ENCODE measurements at regions not wholly inside any gene's neighbourhood (a gene's known extent, or its start where the extent isn't known, plus 50 kb on each side); places are given as distances from the start of the nearest gene placed in this dataset.
"Not testable (repeated sequence)": the region's sequence is repeated elsewhere in the genome, so short reads cannot be mapped to it uniquely, and the experiment has no call there.

DNA sequence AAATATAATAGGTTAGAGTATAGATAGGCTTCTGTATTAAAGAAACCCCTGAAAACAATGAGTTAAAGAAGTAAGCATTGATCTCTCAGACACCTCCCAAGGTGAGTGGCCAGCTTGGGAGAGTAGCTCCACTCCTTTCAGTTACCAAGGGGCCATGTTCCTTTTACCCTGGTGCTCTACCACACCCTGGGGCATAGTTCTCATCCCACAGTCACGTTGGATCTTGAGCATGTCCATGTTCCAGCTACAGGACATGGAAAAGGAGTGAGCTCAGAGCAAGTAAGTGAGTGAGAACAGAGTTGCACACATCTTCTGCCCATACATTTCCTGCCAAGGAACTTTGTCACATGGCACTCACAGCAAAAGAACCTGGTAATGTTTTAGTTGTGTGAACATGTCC lies 325.9 kb upstream of the SLC39A10 start:
- H3K27me3 ChIP-seq = no peaks in the 10 kb centered on the region
- H3K4me1 ChIP-seq (ENCODE audit: low read depth) = peaks cover 5% of the 10 kb centered on the region
- H3K27ac ChIP-seq = no peak overlapping the region
- no peak overlapping the region for H3K4me3 ChIP-seq
- H3K9me3 ChIP-seq (ENCODE audit: low read depth) = no peaks in the 10 kb centered on the region
- TF ChIP-seq, protein P1, sequence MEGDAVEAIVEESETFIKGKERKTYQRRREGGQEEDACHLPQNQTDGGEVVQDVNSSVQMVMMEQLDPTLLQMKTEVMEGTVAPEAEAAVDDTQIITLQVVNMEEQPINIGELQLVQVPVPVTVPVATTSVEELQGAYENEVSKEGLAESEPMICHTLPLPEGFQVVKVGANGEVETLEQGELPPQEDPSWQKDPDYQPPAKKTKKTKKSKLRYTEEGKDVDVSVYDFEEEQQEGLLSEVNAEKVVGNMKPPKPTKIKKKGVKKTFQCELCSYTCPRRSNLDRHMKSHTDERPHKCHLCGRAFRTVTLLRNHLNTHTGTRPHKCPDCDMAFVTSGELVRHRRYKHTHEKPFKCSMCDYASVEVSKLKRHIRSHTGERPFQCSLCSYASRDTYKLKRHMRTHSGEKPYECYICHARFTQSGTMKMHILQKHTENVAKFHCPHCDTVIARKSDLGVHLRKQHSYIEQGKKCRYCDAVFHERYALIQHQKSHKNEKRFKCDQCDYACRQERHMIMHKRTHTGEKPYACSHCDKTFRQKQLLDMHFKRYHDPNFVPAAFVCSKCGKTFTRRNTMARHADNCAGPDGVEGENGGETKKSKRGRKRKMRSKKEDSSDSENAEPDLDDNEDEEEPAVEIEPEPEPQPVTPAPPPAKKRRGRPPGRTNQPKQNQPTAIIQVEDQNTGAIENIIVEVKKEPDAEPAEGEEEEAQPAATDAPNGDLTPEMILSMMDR (IDR thresholded peaks at IDR 0.05; ENCODE audit: low read depth, low read length) = no peak
- H3K36me3 ChIP-seq = no peaks in the 10 kb centered on the region
- no peak for DNase-seq (ENCODE audit: low read depth in 1 of 2, low spot score in 1 of 2)

DNA sequence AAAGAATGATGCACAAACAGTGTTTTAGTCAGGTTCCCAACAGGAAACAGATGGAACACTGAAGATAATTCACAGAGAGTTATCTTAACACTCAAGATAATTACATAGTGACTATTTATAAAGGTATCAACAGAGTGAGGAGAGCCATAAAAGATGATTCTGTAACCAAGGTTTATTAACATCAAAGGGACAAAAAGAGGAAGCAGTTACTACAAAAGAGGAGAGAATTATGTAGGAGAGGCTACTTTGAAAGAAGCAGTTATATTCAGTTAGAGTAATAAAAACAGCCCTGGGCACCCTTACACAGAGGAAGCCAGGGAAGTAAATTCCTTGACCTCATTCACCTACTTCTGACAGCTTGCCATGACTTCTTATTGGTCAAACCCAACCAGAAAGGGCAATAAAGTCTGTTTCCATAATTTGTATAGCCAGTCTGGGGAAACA lies 326.5 kb upstream of the SLC39A10 start:
- H3K4me3 ChIP-seq = no peak overlapping the region
- TF ChIP-seq, protein P1 (IDR thresholded peaks at IDR 0.05; ENCODE audit: low read depth, low read length) = no peak

GRCh38 chr2:195329784-195330183 lies 327.2 kb upstream of the SLC39A10 start:
- H3K27me3 ChIP-seq; H3K4me1 ChIP-seq (ENCODE audit: low read depth); H3K27ac ChIP-seq; H3K4me3 ChIP-seq; H3K36me3 ChIP-seq; H3K9me3 ChIP-seq (ENCODE audit: low read depth); DNase-seq (ENCODE audit: low read depth in 1 of 2, low spot score in 1 of 2): not testable (repeated sequence)

More for the DNA sequence above, 326.5 kb upstream of the SLC39A10 start:
- no peak overlapping the region for H3K27ac ChIP-seq
- H3K27me3 ChIP-seq = no peaks in the 10 kb centered on the region
- no peaks in the 10 kb centered on the region for H3K9me3 ChIP-seq (ENCODE audit: low read depth)
- DNase-seq (ENCODE audit: low read depth in 1 of 2, low spot score in 1 of 2) = no peak
- H3K36me3 ChIP-seq = no peaks in the 10 kb centered on the region
- peaks cover 5% of the 10 kb centered on the region for H3K4me1 ChIP-seq (ENCODE audit: low read depth)

DNA sequence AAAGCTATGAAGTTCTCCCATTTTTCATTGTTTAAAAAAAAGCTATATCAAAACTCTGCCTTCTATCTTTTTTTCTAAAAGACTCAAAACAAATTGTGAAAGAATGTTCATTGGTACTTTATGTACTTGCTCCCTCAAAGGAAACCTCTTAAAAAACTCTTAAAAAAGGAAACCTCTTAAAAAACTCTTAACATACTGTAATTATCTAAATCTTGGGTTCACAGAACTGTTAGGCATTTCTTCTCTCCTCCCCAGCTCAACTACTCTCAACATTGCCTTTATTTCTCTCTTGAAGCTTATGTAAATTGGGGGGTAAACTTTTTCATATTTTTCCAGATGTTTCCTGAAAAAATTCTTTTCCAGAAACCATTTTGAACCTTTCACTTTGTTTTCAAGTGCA lies 330.5 kb upstream of the SLC39A10 start:
- TF ChIP-seq, protein P1 (IDR thresholded peaks at IDR 0.05; ENCODE audit: low read depth, low read length) = no peak
- H3K27me3 ChIP-seq = no peaks in the 10 kb centered on the region
- peaks cover 5% of the 10 kb centered on the region for H3K4me1 ChIP-seq (ENCODE audit: low read depth)
- no peaks in the 10 kb centered on the region for H3K36me3 ChIP-seq
- no peak overlapping the region for H3K4me3 ChIP-seq
- no peaks in the 10 kb centered on the region for H3K9me3 ChIP-seq (ENCODE audit: low read depth)
- DNase-seq (ENCODE audit: low read depth in 1 of 2, low spot score in 1 of 2) = no peak
- no peak overlapping the region for H3K27ac ChIP-seq

- TF ChIP-seq, protein P1 (IDR thresholded peaks at IDR 0.05; ENCODE audit: low read depth, low read length) = no peak
- peak in 1 of 2 donors; percentile 38 for DNase-seq (ENCODE audit: low read depth in 1 of 2, low spot score in 1 of 2)
- H3K4me3 ChIP-seq = no peak overlapping the region
- H3K9me3 ChIP-seq (ENCODE audit: low read depth) = no peaks in the 10 kb centered on the region
- no peaks in the 10 kb centered on the region for H3K36me3 ChIP-seq
- peaks cover 10% of the 10 kb centered on the region for H3K4me1 ChIP-seq (ENCODE audit: low read depth)
- H3K27ac ChIP-seq = no peak overlapping the region
- no peaks in the 10 kb centered on the region for H3K27me3 ChIP-seq
Observed at GRCh38 chr2:195322324-195322723, 334.7 kb upstream of the SLC39A10 start.

DNA sequence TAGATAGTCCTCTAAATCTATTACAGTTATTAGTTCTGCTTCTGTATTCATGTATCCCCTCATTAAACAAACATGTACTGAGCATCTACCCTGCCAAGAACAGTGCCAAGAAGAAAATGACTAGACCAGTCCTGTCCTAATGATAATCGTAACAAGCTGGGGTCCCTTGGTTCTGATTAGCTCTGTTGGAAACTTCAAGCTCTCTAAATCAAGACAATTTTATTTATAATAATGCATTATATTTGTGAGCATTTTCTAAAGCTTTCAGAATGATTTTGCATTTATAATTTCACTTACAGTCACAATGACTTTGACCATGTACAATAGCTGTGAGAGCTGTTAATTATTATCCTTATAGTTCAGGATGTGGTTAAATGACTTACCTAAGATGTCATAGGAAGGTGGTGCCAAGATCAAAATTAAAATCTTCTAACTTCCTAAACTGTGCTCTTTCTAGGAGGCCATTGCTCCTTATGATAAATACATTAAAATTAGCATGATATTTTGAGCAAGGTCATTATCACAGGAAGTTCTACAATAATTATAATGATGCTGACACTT lies 336.5 kb upstream of the SLC39A10 start:
- Histone ChIP-seq H3K4me3 (no peak overlapping the region), H3K36me3 (no peaks in the 10 kb centered on the region), H3K9me3 (ENCODE audit: low read depth) (no peaks in the 10 kb centered on the region), H3K4me1 (ENCODE audit: low read depth) (peaks cover 16% of the 10 kb centered on the region), H3K27me3 (no peaks in the 10 kb centered on the region), H3K27ac (no peak overlapping the region)
- TF ChIP-seq, protein P1 (IDR thresholded peaks at IDR 0.05; ENCODE audit: low read depth, low read length) = no peak
- DNase-seq (ENCODE audit: low read depth in 1 of 2, low spot score in 1 of 2) = no peak
